CD4-positive, alpha-beta T cell treated with Interleukin-2 at 100 ng/mL for 4 hours (primary cell): ENCODE measurements at regions not wholly inside any gene's neighbourhood (a gene's known extent, or its start where the extent isn't known, plus 50 kb on each side); places are given as distances from the start of the nearest gene placed in this dataset.

Source experiments
- DNase-seq: peaks from one replicate; pipeline ENCODE4 v3.0.0-alpha.2; 2020; ENCODE audit warnings: low spot score

- no peak for DNase-seq
Observed at GRCh38 chr10:129107525-129107924, 359.5 kb upstream of the MGMT start.

- DNase-seq, result no peak
Observed at GRCh38 chr10:129108378-129108777, 358.7 kb upstream of the MGMT start.

GRCh38 chr10:129108994-129109393, 358.0 kb upstream of the MGMT start:
- no peak for DNase-seq

GRCh38 chr10:129110780-129111179, 356.3 kb upstream of the MGMT start:
- DNase-seq, result no peak

- no peak for DNase-seq
Observed at GRCh38 chr10:129111922-129112321, 355.1 kb upstream of the MGMT start.

GRCh38 chr10:129114588-129114987, 352.5 kb upstream of the MGMT start:
- DNase-seq, result no peak

GRCh38 chr10:129116371-129116770, 350.7 kb upstream of the MGMT start:
- no peak for DNase-seq

- DNase-seq, result no peak
Observed at GRCh38 chr10:129120441-129120840, 346.6 kb upstream of the MGMT start.

- no peak for DNase-seq
Observed at GRCh38 chr10:129122846-129123245, 344.2 kb upstream of the MGMT start.

GRCh38 chr10:129123428-129123827, 343.6 kb upstream of the MGMT start:
- no peak for DNase-seq

GRCh38 chr10:129126982-129127381, 340.1 kb upstream of the MGMT start:
- no peak for DNase-seq

- no peak for DNase-seq
Observed at GRCh38 chr10:129131457-129132132, 335.4 kb upstream of the MGMT start.

GRCh38 chr10:129133856-129134255, 333.2 kb upstream of the MGMT start:
- DNase-seq, result no peak

GRCh38 chr10:129134371-129134770, 332.7 kb upstream of the MGMT start:
- no peak for DNase-seq

- DNase-seq, result no peak
Observed at GRCh38 chr10:129135624-129136023, 331.4 kb upstream of the MGMT start.

- DNase-seq, result no peak
Observed at GRCh38 chr10:129136074-129136473, 331.0 kb upstream of the MGMT start.

GRCh38 chr10:129136951-129137350, 330.1 kb upstream of the MGMT start:
- DNase-seq, result no peak

- DNase-seq, result no peak
Observed at GRCh38 chr10:129140921-129141885, 325.8 kb upstream of the MGMT start.

GRCh38 chr10:129151281-129151680, 315.8 kb upstream of the MGMT start:
- DNase-seq, result no peak

GRCh38 chr10:129156406-129156805, 310.6 kb upstream of the MGMT start:
- no peak for DNase-seq

GRCh38 chr10:129157185-129157584, 309.9 kb upstream of the MGMT start:
- DNase-seq, result no peak

- no peak for DNase-seq
Observed at GRCh38 chr10:129161150-129161549, 305.9 kb upstream of the MGMT start.

- no peak for DNase-seq
Observed at GRCh38 chr10:129163531-129163930, 303.5 kb upstream of the MGMT start.
